Activated naive CD4-positive, alpha-beta T cell treated with anti-CD3 and anti-CD28 coated beads, Interleukin-2, amount 50 U/mL, for 24 hours (primary cell): ENCODE measurements at regions not wholly inside any gene's neighbourhood (a gene's known extent, or its start where the extent isn't known, plus 50 kb on each side); places are given as distances from the start of the nearest gene placed in this dataset.
A peak's percentile ranks its signal among the peaks of the same experiment; 100 is the strongest.

Experiments
- H3K27ac Mint-ChIP-seq: one replicate; pipeline ENCODE4 v1.8.0; 2021; ENCODE audit warnings: mild to moderate bottlenecking, mixed read lengths
- H3K27me3 Mint-ChIP-seq: one replicate; pipeline ENCODE4 v1.8.0; 2021; ENCODE audit warnings: mixed read lengths
- H3K36me3 Mint-ChIP-seq: one replicate; pipeline ENCODE4 v1.8.0; 2021; ENCODE audit warnings: mixed read lengths
- H3K4me1 Mint-ChIP-seq: one replicate; pipeline ENCODE4 v1.8.0; 2021; ENCODE audit warnings: mixed read lengths
- H3K4me3 Mint-ChIP-seq: one replicate; pipeline ENCODE4 v1.8.0; 2021; ENCODE audit warnings: mild to moderate bottlenecking, mixed read lengths
- H3K9me3 Mint-ChIP-seq: one replicate; pipeline ENCODE4 v1.8.0; 2021; ENCODE audit warnings: mixed read lengths

GRCh38 chr7:35983626-35984025 is 169.4 kb upstream of the EEPD1 start:
- Mint-ChIP-seq H3K9me3 (no peaks in the 10 kb centered on the region), H3K27ac (no peak overlapping the region)

GRCh38 chr7:35985126-35985754 is 167.8 kb upstream of the EEPD1 start:
- H3K36me3 Mint-ChIP-seq: no peaks in the 10 kb centered on the region
- no peaks in the 10 kb centered on the region for H3K27me3 Mint-ChIP-seq
- no peaks in the 10 kb centered on the region for H3K9me3 Mint-ChIP-seq
- H3K27ac Mint-ChIP-seq: no peak overlapping the region
- H3K4me3 Mint-ChIP-seq: no peak overlapping the region
- no peaks in the 10 kb centered on the region for H3K4me1 Mint-ChIP-seq

More at GRCh38 chr7:35983626-35984025, 169.4 kb upstream of the EEPD1 start:
- Mint-ChIP-seq H3K4me3 (no peak overlapping the region), H3K36me3 (no peaks in the 10 kb centered on the region), H3K27me3 (no peaks in the 10 kb centered on the region), H3K4me1 (no peaks in the 10 kb centered on the region)

- Mint-ChIP-seq H3K27ac (no peak overlapping the region), H3K4me1 (peaks cover 14% of the 10 kb centered on the region), H3K9me3 (no peaks in the 10 kb centered on the region), H3K36me3 (no peaks in the 10 kb centered on the region), H3K27me3 (no peaks in the 10 kb centered on the region), H3K4me3 (no peak overlapping the region)
Observed at GRCh38 chr7:35987016-35987415, 166.0 kb upstream of the EEPD1 start.

- Mint-ChIP-seq H3K4me3 (no peak overlapping the region), H3K4me1 (peaks cover 14% of the 10 kb centered on the region), H3K27me3 (no peaks in the 10 kb centered on the region), H3K36me3 (no peaks in the 10 kb centered on the region), H3K27ac (no peak overlapping the region), H3K9me3 (peaks cover 2% of the 10 kb centered on the region)
Observed at GRCh38 chr7:35988105-35988504, 164.9 kb upstream of the EEPD1 start.

- peaks cover 14% of the 10 kb centered on the region for H3K4me1 Mint-ChIP-seq
- H3K4me3 Mint-ChIP-seq: no peak overlapping the region
- H3K27me3 Mint-ChIP-seq: no peaks in the 10 kb centered on the region
- H3K27ac Mint-ChIP-seq: no peak overlapping the region
- H3K9me3 Mint-ChIP-seq: peaks cover 4% of the 10 kb centered on the region
- no peaks in the 10 kb centered on the region for H3K36me3 Mint-ChIP-seq
Observed at GRCh38 chr7:35988818-35989217, 164.2 kb upstream of the EEPD1 start.

GRCh38 chr7:35991511-35992232 is 161.4 kb upstream of the EEPD1 start:
- H3K4me3 Mint-ChIP-seq: no peak overlapping the region
- no peaks in the 10 kb centered on the region for H3K27me3 Mint-ChIP-seq
- peaks cover 4% of the 10 kb centered on the region for H3K9me3 Mint-ChIP-seq
- no peaks in the 10 kb centered on the region for H3K36me3 Mint-ChIP-seq
- peak overlapping the region; percentile 27 for H3K27ac Mint-ChIP-seq
- peaks cover 14% of the 10 kb centered on the region for H3K4me1 Mint-ChIP-seq

- no peaks in the 10 kb centered on the region for H3K27me3 Mint-ChIP-seq
- H3K36me3 Mint-ChIP-seq: no peaks in the 10 kb centered on the region
- peaks cover 14% of the 10 kb centered on the region for H3K4me1 Mint-ChIP-seq
- peaks cover 4% of the 10 kb centered on the region for H3K9me3 Mint-ChIP-seq
- H3K27ac Mint-ChIP-seq: no peak overlapping the region
- no peak overlapping the region for H3K4me3 Mint-ChIP-seq
Observed at GRCh38 chr7:35992436-35992835, 160.6 kb upstream of the EEPD1 start.

GRCh38 chr7:35993113-35993512 is 159.9 kb upstream of the EEPD1 start:
- no peaks in the 10 kb centered on the region for H3K27me3 Mint-ChIP-seq
- peaks cover 14% of the 10 kb centered on the region for H3K4me1 Mint-ChIP-seq
- H3K4me3 Mint-ChIP-seq: no peak overlapping the region
- H3K27ac Mint-ChIP-seq: no peak overlapping the region
- H3K36me3 Mint-ChIP-seq: no peaks in the 10 kb centered on the region
- peaks cover 4% of the 10 kb centered on the region for H3K9me3 Mint-ChIP-seq

GRCh38 chr7:35993676-35994606 is 159.1 kb upstream of the EEPD1 start:
- peaks cover 4% of the 10 kb centered on the region for H3K9me3 Mint-ChIP-seq
- H3K27ac Mint-ChIP-seq: no peak overlapping the region
- no peaks in the 10 kb centered on the region for H3K27me3 Mint-ChIP-seq
- peaks cover 14% of the 10 kb centered on the region for H3K4me1 Mint-ChIP-seq
- no peak overlapping the region for H3K4me3 Mint-ChIP-seq
- H3K36me3 Mint-ChIP-seq: no peaks in the 10 kb centered on the region

- peak overlapping the region; percentile 13 for H3K27ac Mint-ChIP-seq
- no peak overlapping the region for H3K4me3 Mint-ChIP-seq
- no peaks in the 10 kb centered on the region for H3K36me3 Mint-ChIP-seq
- H3K27me3 Mint-ChIP-seq: no peaks in the 10 kb centered on the region
- peaks cover 14% of the 10 kb centered on the region for H3K4me1 Mint-ChIP-seq
- peaks cover 4% of the 10 kb centered on the region for H3K9me3 Mint-ChIP-seq
Observed at GRCh38 chr7:35995334-35995733, 157.7 kb upstream of the EEPD1 start.

- no peaks in the 10 kb centered on the region for H3K36me3 Mint-ChIP-seq
- H3K9me3 Mint-ChIP-seq: no peaks in the 10 kb centered on the region
- H3K27me3 Mint-ChIP-seq: no peaks in the 10 kb centered on the region
- no peaks in the 10 kb centered on the region for H3K4me1 Mint-ChIP-seq
- no peak overlapping the region for H3K27ac Mint-ChIP-seq
- no peak overlapping the region for H3K4me3 Mint-ChIP-seq
Observed at GRCh38 chr7:35998481-35998880, 154.6 kb upstream of the EEPD1 start.

GRCh38 chr7:36001546-36001945 is 151.5 kb upstream of the EEPD1 start:
- Mint-ChIP-seq H3K27me3 (no peaks in the 10 kb centered on the region), H3K9me3 (no peaks in the 10 kb centered on the region), H3K36me3 (no peaks in the 10 kb centered on the region), H3K4me3 (no peak overlapping the region), H3K4me1 (peaks cover 6% of the 10 kb centered on the region), H3K27ac (no peak overlapping the region)

GRCh38 chr7:36002900-36003299 is 150.2 kb upstream of the EEPD1 start:
- H3K4me1 Mint-ChIP-seq: peaks cover 6% of the 10 kb centered on the region
- no peak overlapping the region for H3K4me3 Mint-ChIP-seq
- H3K27me3 Mint-ChIP-seq: no peaks in the 10 kb centered on the region
- no peak overlapping the region for H3K27ac Mint-ChIP-seq
- H3K9me3 Mint-ChIP-seq: no peaks in the 10 kb centered on the region
- H3K36me3 Mint-ChIP-seq: no peaks in the 10 kb centered on the region

- no peaks in the 10 kb centered on the region for H3K9me3 Mint-ChIP-seq
- H3K27ac Mint-ChIP-seq: no peak overlapping the region
- H3K36me3 Mint-ChIP-seq: no peaks in the 10 kb centered on the region
- H3K4me1 Mint-ChIP-seq: peaks cover 6% of the 10 kb centered on the region
- H3K4me3 Mint-ChIP-seq: no peak overlapping the region
- H3K27me3 Mint-ChIP-seq: no peaks in the 10 kb centered on the region
Observed at GRCh38 chr7:36003343-36003742, 149.7 kb upstream of the EEPD1 start.

GRCh38 chr7:36005293-36005692 is 147.8 kb upstream of the EEPD1 start:
- peaks cover 6% of the 10 kb centered on the region for H3K4me1 Mint-ChIP-seq
- H3K27ac Mint-ChIP-seq: no peak overlapping the region

GRCh38 chr7:36005876-36006275 is 147.2 kb upstream of the EEPD1 start:
- H3K27ac Mint-ChIP-seq: no peak overlapping the region
- no peak overlapping the region for H3K4me3 Mint-ChIP-seq
- H3K36me3 Mint-ChIP-seq: no peaks in the 10 kb centered on the region
- no peaks in the 10 kb centered on the region for H3K27me3 Mint-ChIP-seq
- peaks cover 6% of the 10 kb centered on the region for H3K4me1 Mint-ChIP-seq
- H3K9me3 Mint-ChIP-seq: no peaks in the 10 kb centered on the region

More at GRCh38 chr7:36005293-36005692, 147.8 kb upstream of the EEPD1 start:
- H3K4me3 Mint-ChIP-seq: no peak overlapping the region
- H3K36me3 Mint-ChIP-seq: no peaks in the 10 kb centered on the region
- no peaks in the 10 kb centered on the region for H3K27me3 Mint-ChIP-seq
- no peaks in the 10 kb centered on the region for H3K9me3 Mint-ChIP-seq
